Pancreas (tissue), 10 donors: ENCODE measurements at regions not wholly inside any gene's neighbourhood (a gene's known extent, or its start where the extent isn't known, plus 50 kb on each side); places are given as distances from the start of the nearest gene placed in this dataset.
A peak's percentile ranks its signal among the peaks of the same experiment; 100 is the strongest.
"Not testable (repeated sequence)": the region's sequence is repeated elsewhere in the genome, so short reads cannot be mapped to it uniquely, and the experiment has no call there.

ENCODE experiments used
- ATAC-seq, 4 donors: fragments of 200-7000 bp; cut with Tn5 transposase; one replicate each; pipeline versions ENCODE4 v1.8.0 to v1.9.1; 2020; ENCODE audit warnings: mild to moderate bottlenecking in 4 of 4, moderate library complexity in 4 of 4
- DNase-seq, 6 donors: peaks; one replicate each; pipeline ENCODE4 v3.0.0-alpha.2; 2020
- FAIRE-seq: peaks from 2 replicates; lab custom pipeline; 2012; peaks lifted over from hg19 to GRCh38; lab: Jason Lieb, UNC
- H3K27ac ChIP-seq, 4 donors: fragments of 200-600 bp; sonication (generic); 1 replicate in 3 of 4; 2 replicates in 1 of 4; pipeline versions ENCODE4 v1.5.0 to v1.8.0; 2020
- H3K27me3 ChIP-seq, 4 donors: fragments of 200-600 bp; one replicate each; pipeline ENCODE4 v1.8.0; 2021
- H3K36me3 ChIP-seq, 3 donors: fragments of 200-600 bp; sonication (generic) in 1 of 3; one replicate each; pipeline versions ENCODE4 v1.5.0 to v1.8.0; 2020 to 2021
- H3K4me1 ChIP-seq, 3 donors: fragments of 200-600 bp; one replicate each; pipeline ENCODE4 v1.8.0; 2021
- H3K4me3 ChIP-seq, 4 donors: fragments of 200-600 bp; sonication (generic) in 2 of 4; one replicate each; pipeline versions ENCODE4 v1.5.0 to v1.8.0; 2020 to 2021
- H3K9me3 ChIP-seq, 4 donors: fragments of 200-600 bp; one replicate each; pipeline ENCODE4 v1.8.0; 2021
- WGBS, 2 donors: extraction: QIAGEN DNeasy Blood & Tissue Kit; methylation state at CpG; one replicate each; pipeline ENCODE4 v1.1.7; 2013; 5-methylcytosine and 5-hydroxymethylcytosine counted together
- intact Hi-C, 3 donors: fragments of 100-400 bp; cut with DNase I; formaldehyde crosslinking; loops; one replicate each; pipeline versions ENCODE4 v1.11.1 to v1.14.2; 2022
- TF ChIP-seq, protein P1 (sequence below), 4 donors: fragments of 200-600 bp; sonication (generic) in 3 of 4; IDR thresholded peaks; one replicate each; pipeline versions ENCODE4 v1.5.0 to v1.8.0; 2021; ENCODE audit warnings: antibody characterized with exemption in 4 of 4
- donor health status: healthy with polysubstance abuse.
- donor health status: DM: no; HTN: no; CAD: no; lungs with moderate emphysema.
- donor health status: DM: no; HTN: no; CAD: no.
- donor health status: control.
- donor health status: control.
- donor health status: Bipolar disorder and iron deficiency.
- donor health status: DM: yes; HTN: yes; CAD: no.
- donor health status: DM: no; HTN: no; CAD: no.
- donor health status: DM: no; HTN: no; CAD: no.
- donor health status: DM: yes; HTN: yes; CAD: no.

DNA sequence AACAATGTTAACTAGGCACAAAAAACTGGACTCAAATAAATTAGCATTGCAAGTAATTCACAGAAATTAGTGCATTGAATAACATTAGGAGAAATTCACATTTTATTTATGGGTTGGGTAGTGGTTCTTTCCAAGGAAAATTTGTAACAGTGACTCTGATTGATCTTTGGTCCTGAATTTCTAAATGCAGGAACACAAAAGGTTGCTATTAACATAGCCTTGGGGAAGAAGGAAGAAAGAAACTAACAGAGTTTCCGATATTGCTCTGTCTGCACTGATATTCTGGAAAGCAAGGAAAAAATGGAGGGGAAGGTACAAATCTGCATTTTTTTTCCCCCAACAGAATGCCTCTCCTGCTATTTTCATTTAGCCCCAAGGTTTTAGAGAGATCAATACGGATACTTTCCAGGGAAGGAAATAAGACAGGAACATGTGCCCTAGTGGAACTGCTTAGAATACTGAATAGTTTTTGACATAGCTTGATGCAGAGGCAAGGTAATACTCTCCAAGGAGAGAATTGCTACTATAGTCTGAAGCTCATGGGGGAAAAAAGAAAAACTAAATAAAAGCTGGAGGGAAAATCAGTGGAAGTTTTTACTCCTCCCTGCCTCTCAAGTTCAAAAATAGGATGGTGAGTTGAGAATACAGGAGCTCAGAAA lies 490.1 kb downstream of the RAPGEF2 start:
- intact Hi-C loops: no loop called here
- H3K4me1 ChIP-seq: peaks cover 0 to 7% (median 0%) of the 10 kb centered on the region in 3 donors
- ATAC-seq: peak in 2 of 4 donors; percentile 14 to 37
- H3K27ac ChIP-seq: no peak overlapping the region
- 42 to 46% methylated on average over 2 of the region's 2 CpGs for WGBS, 2 donors
- no peaks in the 10 kb centered on the region for H3K27me3 ChIP-seq
- no peaks in the 10 kb centered on the region for H3K36me3 ChIP-seq
- no peak for DNase-seq
- no peak for FAIRE-seq
- TF ChIP-seq, protein P1, sequence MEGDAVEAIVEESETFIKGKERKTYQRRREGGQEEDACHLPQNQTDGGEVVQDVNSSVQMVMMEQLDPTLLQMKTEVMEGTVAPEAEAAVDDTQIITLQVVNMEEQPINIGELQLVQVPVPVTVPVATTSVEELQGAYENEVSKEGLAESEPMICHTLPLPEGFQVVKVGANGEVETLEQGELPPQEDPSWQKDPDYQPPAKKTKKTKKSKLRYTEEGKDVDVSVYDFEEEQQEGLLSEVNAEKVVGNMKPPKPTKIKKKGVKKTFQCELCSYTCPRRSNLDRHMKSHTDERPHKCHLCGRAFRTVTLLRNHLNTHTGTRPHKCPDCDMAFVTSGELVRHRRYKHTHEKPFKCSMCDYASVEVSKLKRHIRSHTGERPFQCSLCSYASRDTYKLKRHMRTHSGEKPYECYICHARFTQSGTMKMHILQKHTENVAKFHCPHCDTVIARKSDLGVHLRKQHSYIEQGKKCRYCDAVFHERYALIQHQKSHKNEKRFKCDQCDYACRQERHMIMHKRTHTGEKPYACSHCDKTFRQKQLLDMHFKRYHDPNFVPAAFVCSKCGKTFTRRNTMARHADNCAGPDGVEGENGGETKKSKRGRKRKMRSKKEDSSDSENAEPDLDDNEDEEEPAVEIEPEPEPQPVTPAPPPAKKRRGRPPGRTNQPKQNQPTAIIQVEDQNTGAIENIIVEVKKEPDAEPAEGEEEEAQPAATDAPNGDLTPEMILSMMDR (IDR thresholded peaks at IDR 0.05): no peak
- no peak overlapping the region for H3K4me3 ChIP-seq
- H3K9me3 ChIP-seq: no peaks in the 10 kb centered on the region

- Histone ChIP-seq H3K9me3 (no peaks in the 10 kb centered on the region), H3K4me3 (no peak overlapping the region), H3K36me3 (no peaks in the 10 kb centered on the region), H3K27me3 (no peaks in the 10 kb centered on the region), H3K4me1 (peaks cover 0 to 7% (median 0%) of the 10 kb centered on the region in 3 donors), H3K27ac (no peak overlapping the region)
- intact Hi-C loops: no loop called here
- TF ChIP-seq, protein P1 (IDR thresholded peaks at IDR 0.05): no peak
- ATAC-seq: peak in 2 of 4 donors; percentile 14 to 35
- no peak for FAIRE-seq
- no peak for DNase-seq
- 21 to 24% methylated on average over 4 of the region's 4 CpGs for WGBS, 2 donors
These were observed 490.8 kb downstream of the RAPGEF2 start for GRCh38 chr4:159593681-159594080.

DNA sequence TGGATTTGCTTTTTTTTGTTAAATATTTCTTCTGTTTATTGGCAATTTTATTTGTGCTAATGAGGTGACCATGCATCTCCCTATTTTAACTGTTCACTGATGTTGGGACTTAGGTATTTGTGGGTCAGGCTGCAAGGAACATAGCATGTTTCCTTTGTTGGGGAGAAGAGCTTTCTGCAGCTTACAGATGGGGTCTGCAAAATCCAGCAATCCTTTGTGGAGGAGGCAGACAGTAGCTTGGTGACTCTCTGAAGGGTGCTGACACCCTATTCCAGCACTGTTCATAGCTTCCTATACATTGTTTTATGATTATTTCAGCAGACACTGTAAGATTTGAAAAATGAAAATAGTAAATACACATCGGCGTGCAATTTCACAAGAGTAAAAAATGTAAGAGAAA lies 491.7 kb downstream of the RAPGEF2 start:
- intact Hi-C loops: no loop called here
- 52 to 68% methylated on average over 2 of the region's 2 CpGs for WGBS, 2 donors
- TF ChIP-seq, protein P1 (IDR thresholded peaks at IDR 0.05): no peak
- Histone ChIP-seq H3K4me1 (peaks cover 0 to 7% (median 0%) of the 10 kb centered on the region in 3 donors), H3K4me3 (no peak overlapping the region), H3K36me3 (no peaks in the 10 kb centered on the region), H3K27ac (no peak overlapping the region), H3K9me3 (no peaks in the 10 kb centered on the region), H3K27me3 (no peaks in the 10 kb centered on the region)
- no peak for DNase-seq
- ATAC-seq: no peak
- no peak for FAIRE-seq

DNA sequence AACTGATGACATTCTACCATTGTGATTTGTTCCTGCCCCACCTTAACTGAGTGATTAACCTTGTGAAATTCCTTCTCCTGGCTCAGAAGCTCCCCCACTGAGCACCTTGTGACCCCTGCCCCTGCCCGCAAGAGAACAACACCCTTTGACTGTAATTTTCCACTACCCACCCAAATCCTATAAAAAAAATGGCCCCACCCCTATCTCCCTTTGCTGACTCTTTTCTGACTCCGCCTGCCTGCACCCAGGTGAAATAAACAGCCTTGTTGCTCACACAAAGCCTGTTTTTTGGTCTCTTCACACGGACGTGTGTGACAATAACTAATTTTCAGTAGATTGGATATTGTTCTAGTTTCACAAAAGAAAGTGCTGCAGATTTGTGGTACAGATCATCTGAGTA lies 492.2 kb downstream of the RAPGEF2 start:
- FAIRE-seq: not testable (repeated sequence)
- WGBS, 2 donors: 51 to 79% methylated on average over 4 of the region's 4 CpGs

GRCh38 chr4:159598602-159599001 lies 495.7 kb downstream of the RAPGEF2 start:
- intact Hi-C loops: no loop called here
- FAIRE-seq: no peak
- Histone ChIP-seq H3K4me3 (no peak overlapping the region), H3K9me3 (no peaks in the 10 kb centered on the region), H3K27me3 (no peaks in the 10 kb centered on the region), H3K36me3 (no peaks in the 10 kb centered on the region), H3K4me1 (peaks cover 0 to 4% (median 3%) of the 10 kb centered on the region in 3 donors), H3K27ac (no peak overlapping the region)
- DNase-seq: no peak
- ATAC-seq: no peak
- WGBS, 2 donors: 83 to 87% methylated on average over 2 of the region's 2 CpGs
- TF ChIP-seq, protein P1 (IDR thresholded peaks at IDR 0.05): no peak

More for the DNA sequence above, 492.2 kb downstream of the RAPGEF2 start:
- H3K27me3 ChIP-seq, H3K27ac ChIP-seq, intact Hi-C loops, H3K4me3 ChIP-seq, H3K36me3 ChIP-seq, H3K9me3 ChIP-seq, ATAC-seq, H3K4me1 ChIP-seq, DNase-seq: not testable (repeated sequence)
